Inferior parietal cortex (tissue), 1 donor: ENCODE measurements at regions not wholly inside any gene's neighbourhood (a gene's known extent, or its start where the extent isn't known, plus 50 kb on each side); places are given as distances from the start of the nearest gene placed in this dataset.

Source experiments
- DNase-seq: peaks from one replicate; pipeline ENCODE4 v3.0.0-alpha.2; 2016; ENCODE audit errors: extremely low spot score

DNA sequence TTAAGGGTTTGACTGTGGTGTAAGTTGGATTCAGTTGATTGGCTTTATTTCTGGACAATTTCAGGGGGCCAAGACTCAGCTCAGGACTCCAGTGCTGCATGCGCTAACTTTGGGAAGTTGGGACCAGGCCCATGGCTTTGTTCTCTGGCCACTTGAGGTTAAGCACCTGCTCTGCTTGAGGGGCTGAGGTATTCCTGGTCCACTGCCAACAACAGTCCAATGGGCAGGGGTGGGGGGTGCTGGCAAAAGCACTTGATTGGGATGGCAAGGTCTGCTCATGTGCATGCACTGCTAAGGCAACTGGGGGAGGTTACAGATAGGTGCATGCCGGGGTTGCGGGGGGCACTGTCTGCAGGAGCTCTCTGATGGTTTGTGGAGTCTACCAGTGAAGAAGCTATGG lies 52.6 kb upstream of the ASB17 start:
- DNase-seq: no peak

DNA sequence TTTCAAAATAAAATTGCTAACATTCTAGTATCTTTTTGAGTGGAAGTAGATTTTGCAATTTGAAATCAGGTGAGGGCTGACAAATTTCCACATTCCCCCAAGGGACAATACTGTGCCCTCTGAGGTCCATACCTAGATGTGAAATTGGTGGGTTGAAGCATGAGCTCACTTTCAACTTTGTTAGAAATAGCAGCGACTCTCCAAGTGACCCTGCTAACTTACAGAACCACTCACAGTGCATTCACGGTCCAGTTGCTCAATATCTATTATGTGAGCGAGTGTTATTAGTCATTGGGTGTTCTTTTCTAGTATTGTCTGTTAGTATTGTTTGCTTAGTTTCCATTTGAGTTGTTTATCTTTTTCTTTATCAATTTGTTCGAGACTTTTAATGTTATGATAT lies 53.6 kb upstream of the ASB17 start:
- no peak for DNase-seq

DNA sequence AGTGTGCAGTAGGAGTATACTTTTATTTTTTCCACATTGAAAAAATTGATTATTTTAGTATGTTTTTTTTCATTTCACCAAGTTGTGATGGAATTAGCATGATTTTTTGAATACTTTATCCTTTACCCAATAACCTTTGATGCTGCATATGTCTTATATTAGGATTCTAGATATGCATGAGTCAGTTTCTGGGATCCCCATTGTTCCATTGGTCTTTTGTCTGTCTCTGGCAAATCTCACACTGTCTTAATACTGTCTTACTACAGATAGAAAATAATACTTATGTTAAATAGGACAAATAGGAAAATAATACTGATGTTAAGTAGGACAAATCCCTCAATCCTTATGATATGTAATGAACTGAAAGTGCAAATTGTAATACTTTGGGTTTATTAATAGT lies 54.3 kb upstream of the ASB17 start:
- DNase-seq: no peak

GRCh38 chr1:75989121-75989520 lies 56.9 kb upstream of the ASB17 start:
- DNase-seq: no peak

GRCh38 chr1:75990686-75991085 lies 58.5 kb upstream of the ASB17 start:
- DNase-seq: no peak

DNA sequence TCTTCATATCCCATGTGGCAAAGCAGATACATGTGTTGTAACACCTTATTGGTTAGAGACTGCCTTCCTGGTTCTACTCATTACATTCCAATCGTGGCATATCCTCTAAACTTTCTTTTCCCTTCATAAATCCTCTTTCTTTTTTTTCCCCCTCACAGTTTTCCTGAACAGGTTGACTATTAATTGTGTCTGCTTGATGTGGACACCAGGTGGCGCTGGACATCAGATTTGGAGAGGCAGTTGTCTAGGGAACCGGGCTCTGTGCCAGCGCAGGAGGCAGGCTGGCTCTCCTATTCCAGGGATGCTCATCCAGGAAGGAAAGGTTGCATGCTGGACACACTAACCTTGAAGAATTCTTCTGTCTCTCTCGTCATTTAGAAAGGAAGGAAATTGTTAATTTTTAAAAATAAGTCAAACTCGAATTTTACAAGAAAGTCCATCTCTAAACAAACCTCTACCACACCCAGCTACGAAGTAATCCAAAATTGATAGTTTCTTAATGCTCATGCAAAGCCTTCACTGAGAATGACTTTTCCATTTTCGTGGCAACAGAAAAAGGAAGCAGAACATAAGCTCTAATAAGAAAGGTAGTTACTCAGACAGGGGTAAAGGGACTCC lies 59.4 kb upstream of the ASB17 start:
- peak; percentile 92 for DNase-seq

GRCh38 chr1:75992312-75992711 lies 60.1 kb upstream of the ASB17 start:
- DNase-seq: no peak

GRCh38 chr1:75993661-75994060 lies 61.5 kb upstream of the ASB17 start:
- no peak for DNase-seq

DNA sequence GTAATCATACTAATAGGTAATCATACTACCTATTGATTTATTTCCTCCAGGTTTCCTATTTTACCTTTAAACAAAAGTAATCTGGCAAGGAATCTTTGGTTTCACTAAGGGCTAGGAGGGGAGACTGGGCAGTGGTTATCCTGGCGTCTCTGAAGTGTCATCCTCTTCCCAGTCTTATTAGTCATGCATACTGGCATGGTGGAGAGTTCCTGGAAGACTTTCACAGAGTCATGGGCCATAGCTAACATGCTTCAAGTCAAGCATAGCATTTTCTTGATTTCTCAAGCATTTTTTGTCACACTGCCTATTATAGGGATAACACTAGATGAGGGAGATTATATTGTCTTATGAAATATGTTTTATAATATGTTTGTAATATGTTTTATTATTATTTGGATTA lies 64.0 kb upstream of the ASB17 start:
- no peak for DNase-seq

GRCh38 chr1:75999034-75999433 lies 66.8 kb upstream of the ASB17 start:
- DNase-seq: no peak

DNA sequence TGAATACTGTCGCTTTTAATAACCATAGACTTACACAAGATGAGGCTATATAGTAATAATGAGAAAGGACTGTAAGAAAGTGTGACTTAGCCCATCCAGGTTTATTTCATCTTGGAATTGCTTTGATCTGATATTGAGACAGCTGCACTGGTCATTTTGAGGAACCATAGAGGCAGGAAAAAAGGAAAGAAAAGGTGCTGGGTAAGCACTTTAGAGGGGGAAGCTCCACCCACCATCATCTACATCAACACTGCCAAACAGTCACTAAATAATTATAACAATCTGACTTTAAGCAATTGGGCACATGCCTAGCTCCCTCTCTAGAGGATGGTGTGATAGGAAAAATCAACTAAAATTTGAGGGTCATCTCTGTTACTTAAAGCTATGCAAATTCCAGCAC lies 70.6 kb upstream of the ST6GALNAC3 start:
- DNase-seq: no peak

DNA sequence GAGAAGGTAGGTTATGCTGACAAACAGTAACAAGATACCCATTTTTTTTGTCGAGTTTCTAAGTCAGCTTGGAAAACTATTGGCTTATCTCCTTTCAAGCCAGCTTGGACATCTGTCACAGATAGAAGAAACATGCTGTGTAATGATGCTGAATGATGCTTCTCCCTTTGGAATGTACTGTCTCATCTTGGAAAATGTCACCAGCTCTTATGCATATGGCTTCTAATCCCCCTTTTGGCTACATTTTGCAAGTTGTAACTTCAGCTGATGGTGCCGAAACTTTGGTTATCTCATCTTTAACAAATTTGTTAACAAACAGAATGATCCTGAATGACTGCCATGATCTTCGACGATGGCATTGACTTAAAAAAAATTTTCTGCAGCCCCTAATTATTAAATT lies 68.8 kb upstream of the ST6GALNAC3 start:
- DNase-seq: no peak

DNA sequence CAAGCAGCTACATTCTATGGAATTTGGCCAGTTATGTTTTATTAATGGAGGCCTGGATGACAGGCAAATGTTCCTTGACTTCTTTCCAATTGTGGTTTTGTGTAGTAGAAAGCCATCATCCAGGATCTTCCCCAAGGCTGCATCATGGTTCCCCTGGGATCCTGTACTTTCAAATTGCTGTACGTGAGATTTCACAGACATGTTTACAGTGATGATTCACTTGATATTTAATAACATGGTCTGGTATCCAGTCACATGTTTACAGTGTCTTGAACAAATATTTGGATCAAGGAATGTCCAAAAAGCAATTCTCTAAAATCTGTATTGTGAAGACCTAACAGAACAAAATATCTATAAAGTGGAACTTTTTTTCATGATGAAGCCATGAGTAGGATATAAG lies 68.3 kb upstream of the ST6GALNAC3 start:
- no peak for DNase-seq

DNA sequence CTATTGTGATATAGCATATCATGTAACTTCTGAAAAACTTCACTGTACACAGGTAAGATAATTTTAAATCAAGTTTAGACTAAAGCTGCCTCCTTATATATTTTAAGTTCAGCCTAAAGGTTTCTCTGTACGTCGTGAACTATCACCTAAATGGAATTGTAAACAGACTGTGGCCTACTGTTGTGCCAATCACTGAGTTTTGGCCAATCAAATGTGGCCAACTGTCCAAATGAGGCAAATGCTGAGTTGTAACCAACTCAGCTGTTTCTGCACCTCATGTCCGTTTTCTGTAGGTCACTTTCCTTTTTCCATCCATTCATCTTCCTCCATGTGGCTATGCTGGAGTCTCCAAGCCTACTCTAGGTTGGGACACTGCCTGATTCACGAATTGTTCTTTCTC lies 63.7 kb upstream of the ST6GALNAC3 start:
- no peak for DNase-seq

DNA sequence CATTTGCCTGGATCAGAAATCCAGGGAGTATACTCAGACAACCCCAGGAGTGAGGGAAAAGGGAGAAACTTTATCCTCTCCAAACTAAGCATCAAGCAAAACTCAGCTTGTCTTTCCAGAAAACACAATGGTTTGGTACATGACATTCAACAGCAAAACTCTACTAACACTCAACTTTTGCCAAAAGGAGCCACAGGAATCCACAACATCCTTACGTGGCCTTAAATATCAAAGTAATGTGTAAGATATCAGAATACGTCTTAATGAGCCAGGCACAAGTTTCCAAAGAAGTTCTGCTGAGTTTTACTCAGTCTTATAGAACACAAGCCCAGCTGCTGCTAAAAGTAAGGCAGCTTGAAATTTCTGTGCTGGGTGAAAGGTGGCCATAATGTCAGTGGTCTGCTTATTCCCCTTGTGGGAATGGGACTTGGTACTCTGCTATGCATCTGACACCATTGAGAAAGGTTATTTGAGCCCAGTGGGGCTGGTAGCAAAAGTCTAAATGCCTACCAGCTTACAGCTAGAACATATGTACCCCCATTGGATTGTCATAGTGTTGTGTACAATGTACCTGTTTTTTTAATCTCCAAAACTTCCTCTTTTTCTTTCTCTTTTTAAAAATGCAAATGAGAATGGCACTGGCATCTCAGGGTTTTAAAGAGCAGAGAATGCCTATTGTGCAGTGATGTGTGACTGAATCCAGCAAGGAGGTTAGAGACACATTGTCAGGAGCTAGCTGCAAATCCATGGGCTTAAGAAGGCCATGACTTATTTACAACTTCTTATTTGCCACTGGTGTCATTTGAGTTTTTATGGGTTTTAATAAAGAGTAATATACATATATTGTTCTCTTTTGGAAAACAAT lies 62.0 kb upstream of the ST6GALNAC3 start:
- DNase-seq: no peak

- no peak for DNase-seq
Measured at GRCh38 chr1:76013206-76013581, 61.4 kb upstream of the ST6GALNAC3 start.

- no peak for DNase-seq
Measured at GRCh38 chr1:76015478-76016103, 59.0 kb upstream of the ST6GALNAC3 start.

- DNase-seq: no peak
Measured at GRCh38 chr1:76018045-76018444, 56.5 kb upstream of the ST6GALNAC3 start.

GRCh38 chr1:76021846-76022245 lies 52.7 kb upstream of the ST6GALNAC3 start:
- DNase-seq: no peak

GRCh38 chr1:76023669-76024435 lies 50.7 kb upstream of the ST6GALNAC3 start:
- no peak for DNase-seq
